ENCODE measurements at regions not wholly inside any gene's neighbourhood (a gene's known extent, or its start where the extent isn't known, plus 50 kb on each side); places are given as distances from the start of the nearest gene placed in this dataset.

DNA sequence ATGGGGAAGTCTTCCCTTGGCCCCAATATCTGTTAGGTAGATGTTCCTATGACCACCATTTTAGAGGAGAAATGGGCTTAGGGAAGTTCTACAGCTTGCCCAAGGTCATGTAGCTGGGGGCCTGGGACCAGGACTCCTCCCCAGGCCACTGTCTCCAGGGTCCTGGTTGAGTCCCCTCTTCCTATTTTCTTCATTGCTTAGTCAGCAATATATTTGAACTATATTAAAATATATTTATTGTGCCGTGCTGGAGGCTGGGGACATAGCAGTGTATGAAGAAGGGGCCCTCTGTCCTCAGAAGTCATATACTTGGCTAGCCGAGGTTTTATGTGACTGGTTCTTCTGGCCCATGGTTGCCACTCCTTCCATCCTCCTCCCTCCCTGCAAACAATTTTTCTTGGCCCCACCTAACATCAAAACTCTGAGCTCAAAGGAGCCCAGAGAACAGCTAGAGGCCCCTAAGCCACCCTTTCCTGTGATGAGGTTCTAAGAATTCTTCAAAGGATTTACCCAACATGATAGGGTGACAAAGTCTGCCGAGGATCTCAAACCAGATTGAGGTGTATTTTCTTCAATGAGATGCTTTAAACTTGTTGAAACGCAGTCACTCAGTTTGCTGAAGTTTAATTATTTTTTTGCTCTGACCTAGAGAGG, 121.2 kb upstream of the RASGRP1 start:
- H3K4me3 ChIP-seq: no peak overlapping the region
- DNase-seq: no peak
- intact Hi-C loops (cut with DNase I; ENCODE audit: low total_unique reads): loop anchor here (5.0 kb wide), 1 partner anchor 124 kb away; the partner anchor contains the start of gene RASGRP1
- no peaks in the 10 kb centered on the region for H3K36me3 ChIP-seq
- no peaks in the 10 kb centered on the region for H3K9me3 ChIP-seq
- peaks cover 6 to 76% (median 28%) of the 10 kb centered on the region in 6 donors for H3K4me1 ChIP-seq
- TF ChIP-seq, protein P1, sequence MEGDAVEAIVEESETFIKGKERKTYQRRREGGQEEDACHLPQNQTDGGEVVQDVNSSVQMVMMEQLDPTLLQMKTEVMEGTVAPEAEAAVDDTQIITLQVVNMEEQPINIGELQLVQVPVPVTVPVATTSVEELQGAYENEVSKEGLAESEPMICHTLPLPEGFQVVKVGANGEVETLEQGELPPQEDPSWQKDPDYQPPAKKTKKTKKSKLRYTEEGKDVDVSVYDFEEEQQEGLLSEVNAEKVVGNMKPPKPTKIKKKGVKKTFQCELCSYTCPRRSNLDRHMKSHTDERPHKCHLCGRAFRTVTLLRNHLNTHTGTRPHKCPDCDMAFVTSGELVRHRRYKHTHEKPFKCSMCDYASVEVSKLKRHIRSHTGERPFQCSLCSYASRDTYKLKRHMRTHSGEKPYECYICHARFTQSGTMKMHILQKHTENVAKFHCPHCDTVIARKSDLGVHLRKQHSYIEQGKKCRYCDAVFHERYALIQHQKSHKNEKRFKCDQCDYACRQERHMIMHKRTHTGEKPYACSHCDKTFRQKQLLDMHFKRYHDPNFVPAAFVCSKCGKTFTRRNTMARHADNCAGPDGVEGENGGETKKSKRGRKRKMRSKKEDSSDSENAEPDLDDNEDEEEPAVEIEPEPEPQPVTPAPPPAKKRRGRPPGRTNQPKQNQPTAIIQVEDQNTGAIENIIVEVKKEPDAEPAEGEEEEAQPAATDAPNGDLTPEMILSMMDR (IDR thresholded peaks at IDR 0.05 in 8 of 11, conservative IDR thresholded peaks at IDR 0.05 in 3 of 11): no peak
- no peak for TF ChIP-seq POLR2AphosphoS5 (IDR thresholded peaks at IDR 0.05)
- no peak for TF ChIP-seq POLR2A (IDR thresholded peaks at IDR 0.05)
- no peaks in the 10 kb centered on the region for H3K27me3 ChIP-seq (replicated peaks in 1 of 7)
- 71 to 88% (median 83%) methylated on average over 4 of the region's 4 CpGs for WGBS, 5 donors
- H3K27ac ChIP-seq: peak overlapping the region in 6 of 8 donors; percentile 2 to 71 (median 42)

DNA sequence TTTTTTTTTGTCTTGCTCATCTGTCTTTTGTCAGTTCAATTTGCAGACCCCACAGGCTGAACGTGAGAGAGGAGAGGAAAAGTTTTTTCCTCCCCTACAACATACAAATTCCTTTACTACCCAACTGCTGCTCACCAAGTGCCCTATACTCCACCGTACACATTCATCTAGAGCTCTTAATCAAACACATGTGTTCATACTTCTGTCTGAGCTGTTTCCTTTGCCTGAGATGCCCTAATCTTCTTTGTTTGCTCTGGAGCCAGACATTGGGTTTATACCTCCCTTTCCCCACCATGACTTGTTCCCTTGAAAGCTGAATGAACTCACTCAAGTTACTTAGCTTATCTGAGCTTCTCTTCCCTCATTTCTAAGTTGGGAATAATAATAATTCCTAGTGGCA, 122.7 kb upstream of the RASGRP1 start:
- TF ChIP-seq, protein P1 (IDR thresholded peaks at IDR 0.05 in 8 of 11, conservative IDR thresholded peaks at IDR 0.05 in 3 of 11): no peak
- TF ChIP-seq POLR2A (IDR thresholded peaks at IDR 0.05): no peak
- TF ChIP-seq POLR2AphosphoS5 (IDR thresholded peaks at IDR 0.05): no peak
- Histone ChIP-seq H3K4me1 (peaks cover 6 to 78% (median 28%) of the 10 kb centered on the region in 6 donors), H3K27me3 (replicated peaks in 1 of 7) (no peaks in the 10 kb centered on the region), H3K9me3 (no peaks in the 10 kb centered on the region), H3K27ac (peak overlapping the region in 1 of 8 donors; percentile 21), H3K4me3 (no peak overlapping the region), H3K36me3 (no peaks in the 10 kb centered on the region)
- DNase-seq: no peak
- intact Hi-C loops (cut with DNase I; ENCODE audit: low total_unique reads): loop anchor here (5.0 kb wide), 1 partner anchor 125 kb away; the partner anchor contains the start of gene RASGRP1
- 54 to 79% (median 69%) methylated on average over 2 of the region's 2 CpGs for WGBS, 5 donors

DNA sequence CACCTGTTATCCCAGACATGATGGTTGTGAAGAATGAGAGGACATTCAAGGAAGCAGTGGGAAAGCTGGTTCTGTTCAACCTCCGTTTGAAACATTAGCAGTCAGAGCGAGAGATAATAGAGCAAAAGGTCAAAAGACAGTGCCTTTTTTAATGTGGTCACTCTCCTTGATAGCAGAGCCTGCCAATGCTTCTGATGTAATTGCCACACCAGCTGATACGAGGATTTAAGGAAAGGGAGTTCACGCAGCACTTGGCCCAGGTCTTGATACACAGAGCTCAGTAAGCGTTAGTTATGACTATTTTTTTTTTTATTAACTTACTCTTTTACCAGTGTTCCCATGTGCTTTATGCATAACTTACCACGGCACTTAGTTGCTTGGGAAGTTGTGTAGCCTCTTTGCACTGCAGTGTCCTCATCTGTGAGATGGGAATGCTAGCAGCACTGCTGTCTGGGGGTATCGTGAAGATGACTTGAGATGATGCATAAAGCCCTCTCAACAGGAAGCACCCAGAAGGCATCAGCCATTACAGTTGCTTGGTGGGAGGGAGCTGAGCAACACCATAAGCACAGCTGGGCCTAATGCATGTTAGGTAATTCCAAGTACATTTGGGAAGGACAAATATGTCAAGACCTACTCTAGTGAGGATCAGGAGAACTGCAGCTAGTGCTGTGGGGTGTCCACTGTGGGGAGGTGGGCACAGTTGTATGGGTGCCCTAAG, 123.3 kb upstream of the RASGRP1 start:
- no peak overlapping the region for H3K4me3 ChIP-seq
- WGBS, 5 donors: 71 to 83% (median 75%) methylated on average over 7 of the region's 7 CpGs
- intact Hi-C loops (cut with DNase I; ENCODE audit: low total_unique reads): loop anchor here (5.0 kb wide), 1 partner anchor 126 kb away; the partner anchor contains the start of gene RASGRP1
- H3K27ac ChIP-seq: peak overlapping the region in 1 of 8 donors; percentile 58
- H3K4me1 ChIP-seq: peaks cover 6 to 74% (median 25%) of the 10 kb centered on the region in 6 donors
- no peaks in the 10 kb centered on the region for H3K9me3 ChIP-seq
- TF ChIP-seq POLR2A (IDR thresholded peaks at IDR 0.05) (no peak), POLR2AphosphoS5 (IDR thresholded peaks at IDR 0.05) (no peak)
- TF ChIP-seq, protein P1 (IDR thresholded peaks at IDR 0.05 in 8 of 11, conservative IDR thresholded peaks at IDR 0.05 in 3 of 11): no peak
- no peaks in the 10 kb centered on the region for H3K27me3 ChIP-seq (replicated peaks in 1 of 7)
- DNase-seq: no peak
- no peaks in the 10 kb centered on the region for H3K36me3 ChIP-seq

- Histone ChIP-seq H3K9me3 (no peaks in the 10 kb centered on the region), H3K27me3 (replicated peaks in 1 of 7) (no peaks in the 10 kb centered on the region), H3K27ac (peak overlapping the region in 1 of 8 donors; percentile 58), H3K4me3 (no peak overlapping the region), H3K4me1 (peaks cover under 1 to 66% (median 17%) of the 10 kb centered on the region in 6 donors), H3K36me3 (no peaks in the 10 kb centered on the region)
- WGBS, 5 donors: 67 to 83% (median 76%) methylated on average over 1 of the region's 1 CpG
- intact Hi-C loops (cut with DNase I; ENCODE audit: low total_unique reads): loop anchor here (5.0 kb wide), 1 partner anchor 126 kb away; the partner anchor contains the start of gene RASGRP1
- TF ChIP-seq POLR2A (IDR thresholded peaks at IDR 0.05): no peak
- TF ChIP-seq, protein P1 (IDR thresholded peaks at IDR 0.05 in 8 of 11, conservative IDR thresholded peaks at IDR 0.05 in 3 of 11): no peak
- TF ChIP-seq POLR2AphosphoS5 (IDR thresholded peaks at IDR 0.05): no peak
- no peak for DNase-seq
Observed at GRCh38 chr15:38688761-38689160, 124.1 kb upstream of the RASGRP1 start.

Measured in spleen (tissue), 11 donors.